Kidney tubule cell (primary cell): ENCODE measurements at regions not wholly inside any gene's neighbourhood (a gene's known extent, or its start where the extent isn't known, plus 50 kb on each side); places are given as distances from the start of the nearest gene placed in this dataset.
"Not testable (repeated sequence)": the region's sequence is repeated elsewhere in the genome, so short reads cannot be mapped to it uniquely, and the experiment has no call there.

Experiments
- DNase-seq: peaks from one replicate; pipeline ENCODE4 v3.0.0-alpha.2; 2018; ENCODE audit warnings: low spot score

DNA sequence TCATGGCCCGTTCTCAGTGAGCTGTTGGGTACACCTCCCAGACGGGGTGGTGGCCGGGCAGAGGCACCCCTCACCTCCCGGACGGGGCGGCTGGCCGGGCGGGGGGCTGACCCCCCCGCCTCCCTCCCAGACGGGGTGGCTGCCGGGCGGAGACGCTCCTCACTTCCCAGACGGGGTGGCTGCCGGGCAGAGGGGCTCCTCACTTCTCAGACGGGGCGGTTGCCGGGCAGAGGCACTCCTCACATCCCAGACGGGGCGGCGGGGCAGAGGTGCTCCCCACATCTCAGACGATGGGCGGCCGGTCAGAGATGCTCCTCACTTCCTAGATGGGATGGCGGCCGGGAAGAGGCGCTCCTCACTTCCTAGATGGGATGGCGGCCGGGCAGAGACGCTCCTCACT is 129.7 kb upstream of the DAAM1 start:
- DNase-seq: not testable (repeated sequence)

DNA sequence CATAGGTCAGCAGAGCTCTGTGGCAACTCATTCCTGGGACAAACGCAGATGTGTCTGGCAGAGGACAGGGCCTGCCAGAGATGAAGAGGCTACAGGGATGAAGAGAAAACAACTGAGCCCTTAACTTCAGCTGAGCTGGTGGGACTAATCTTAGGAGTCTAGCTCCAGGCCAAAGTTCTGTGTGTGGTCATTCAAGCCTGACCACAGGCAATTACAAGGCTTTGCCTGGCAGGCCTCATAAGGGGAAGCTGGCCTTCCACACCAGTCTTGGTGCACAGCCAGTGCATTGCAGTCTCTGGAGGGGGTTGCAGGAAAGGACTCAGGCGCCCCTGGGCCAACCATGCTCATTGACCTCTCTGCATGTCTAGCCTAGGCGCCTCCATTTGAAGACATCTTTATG is 127.6 kb upstream of the DAAM1 start:
- peak; percentile 37 for DNase-seq

DNA sequence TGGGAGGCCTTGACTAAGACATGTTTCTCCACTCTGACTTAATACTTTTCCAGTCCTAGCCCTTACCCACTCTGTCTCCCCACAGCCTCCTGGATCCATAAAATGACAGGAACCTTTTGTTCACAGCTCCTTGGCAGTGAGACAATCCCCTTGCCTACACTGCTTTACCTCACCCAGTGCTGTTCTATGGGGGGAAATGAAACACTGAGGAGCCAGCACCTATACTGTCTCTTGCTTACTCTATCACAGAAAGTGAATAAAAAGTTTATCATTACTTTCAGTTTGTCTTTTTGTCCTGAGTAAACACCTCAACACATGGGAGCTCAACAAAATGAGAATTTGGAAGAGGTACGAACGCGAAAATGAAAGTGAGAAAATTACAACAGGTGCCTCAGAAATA is 127.2 kb upstream of the DAAM1 start:
- no peak for DNase-seq

DNA sequence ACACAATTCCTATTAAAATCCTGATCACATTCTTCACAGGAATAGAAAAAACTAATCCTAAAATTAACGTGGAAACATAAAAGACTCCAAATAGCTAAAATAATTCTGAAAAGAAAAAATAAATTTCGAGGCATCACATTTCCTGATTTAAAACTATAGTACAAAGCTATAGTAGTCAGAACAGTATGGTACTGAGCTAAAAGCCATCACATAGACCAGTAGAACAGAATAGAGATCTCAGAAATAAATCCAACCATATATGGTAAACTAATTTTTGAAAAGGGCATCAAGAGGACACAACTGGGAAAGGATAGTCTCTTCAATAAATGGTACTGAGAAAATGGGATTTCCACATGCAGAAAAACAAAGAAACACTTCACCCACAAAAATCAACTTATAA is 125.2 kb upstream of the DAAM1 start:
- DNase-seq: no peak

DNA sequence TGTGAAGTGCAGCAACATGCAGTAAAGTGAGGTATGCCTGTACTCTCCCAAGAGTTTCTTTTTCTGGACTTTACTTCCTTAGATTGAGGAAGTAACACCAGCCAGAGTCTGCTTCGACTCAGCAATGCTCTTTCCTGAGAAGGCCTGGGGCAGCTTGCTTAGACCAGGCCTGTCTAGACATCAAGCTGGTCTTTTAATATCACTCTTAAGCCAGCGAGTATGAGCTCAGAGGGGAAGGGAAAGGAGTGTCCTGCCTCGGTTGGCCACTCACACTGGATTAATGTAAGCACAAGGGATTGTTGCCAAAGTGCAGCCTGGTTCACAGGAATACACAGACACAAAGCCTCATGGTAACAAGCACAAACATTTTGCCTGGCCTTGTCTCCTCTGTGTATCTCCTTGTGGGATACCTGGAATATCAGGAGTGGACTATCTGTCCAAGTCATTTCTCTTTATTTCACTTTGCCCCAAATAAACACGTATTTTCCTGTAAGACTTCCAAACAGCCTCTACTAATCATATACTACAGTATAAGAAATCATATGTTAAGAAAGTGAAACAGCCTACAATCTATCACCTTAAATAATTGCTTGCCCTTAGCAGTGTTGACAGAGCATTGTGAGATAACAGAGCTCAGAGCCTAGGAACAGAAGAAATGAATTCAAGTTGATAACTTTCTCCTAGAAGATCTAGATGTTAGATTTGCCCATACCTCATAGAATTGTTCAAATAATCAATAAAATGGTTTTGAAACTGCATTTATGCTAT is 121.2 kb upstream of the DAAM1 start:
- DNase-seq: peak; percentile 49

DNA sequence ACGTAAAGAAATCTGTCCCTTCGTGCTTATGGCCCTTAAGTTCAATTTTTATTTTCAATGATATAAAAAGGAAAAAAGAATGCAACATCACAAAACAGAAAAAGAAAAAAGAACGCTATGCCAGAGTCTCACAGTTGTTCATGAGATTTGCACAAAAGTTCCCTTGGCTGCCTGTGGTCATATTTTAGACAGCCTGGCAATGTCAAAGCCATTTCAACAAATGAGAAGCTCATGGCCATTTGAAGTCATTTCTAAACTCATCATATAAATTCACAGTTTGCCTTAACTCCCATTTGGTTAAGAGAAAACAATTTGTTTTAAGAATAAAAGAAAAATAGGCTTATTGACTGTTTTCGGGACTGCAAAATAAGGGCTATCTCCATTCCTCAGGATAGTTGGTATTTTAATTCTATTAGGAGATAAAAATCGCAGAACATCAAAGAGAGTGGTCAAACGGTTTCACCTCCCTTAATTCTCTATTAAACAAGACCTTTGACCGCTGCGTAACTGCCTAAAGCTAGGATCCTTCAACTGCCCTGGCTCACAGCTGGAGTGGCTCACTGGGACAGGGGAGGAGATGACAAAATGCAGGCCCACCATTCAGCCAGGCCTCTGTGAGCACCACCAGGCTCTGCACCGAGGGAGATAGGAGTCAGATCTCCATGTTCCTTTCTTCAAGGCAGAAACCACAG is 119.2 kb upstream of the DAAM1 start:
- DNase-seq: no peak

DNA sequence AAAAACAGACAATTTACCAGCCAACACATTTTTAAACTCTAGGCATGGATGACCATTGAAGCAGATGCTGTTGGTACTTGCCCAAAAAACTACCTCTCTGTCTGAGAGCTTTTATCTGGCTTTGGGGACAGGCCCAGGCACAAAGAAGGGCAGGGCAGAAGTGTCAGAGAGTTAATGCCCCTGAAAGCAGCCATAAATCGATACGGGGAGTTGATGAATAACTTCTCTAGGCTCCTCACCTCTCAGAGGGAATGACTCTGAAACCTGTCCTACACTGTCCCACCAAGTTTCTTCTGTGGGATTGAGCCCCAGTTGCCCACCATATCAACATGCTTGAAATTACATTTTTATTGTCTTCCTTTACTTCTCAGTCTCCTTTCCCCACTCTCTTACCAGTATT is 113.0 kb upstream of the DAAM1 start:
- no peak for DNase-seq

DNA sequence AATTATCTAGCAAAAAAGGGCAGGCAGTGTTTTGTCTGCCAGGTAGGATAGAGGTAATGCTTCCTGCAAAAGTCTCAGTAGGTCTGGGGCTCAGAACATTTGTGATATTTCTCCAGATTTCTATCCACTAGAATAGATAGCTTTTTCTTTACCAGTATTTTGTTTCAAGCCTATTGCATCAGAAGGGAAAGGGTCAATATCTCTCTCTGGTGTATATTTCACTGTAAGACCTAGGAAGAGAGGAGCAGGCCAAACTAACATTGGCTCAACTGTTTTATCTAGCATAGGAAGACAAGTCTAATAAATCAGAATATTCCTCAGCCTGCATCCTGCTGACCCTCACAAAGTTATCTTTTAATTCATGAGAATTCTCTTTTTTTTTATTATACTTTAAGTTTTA is 106.7 kb upstream of the DAAM1 start:
- DNase-seq: no peak

DNA sequence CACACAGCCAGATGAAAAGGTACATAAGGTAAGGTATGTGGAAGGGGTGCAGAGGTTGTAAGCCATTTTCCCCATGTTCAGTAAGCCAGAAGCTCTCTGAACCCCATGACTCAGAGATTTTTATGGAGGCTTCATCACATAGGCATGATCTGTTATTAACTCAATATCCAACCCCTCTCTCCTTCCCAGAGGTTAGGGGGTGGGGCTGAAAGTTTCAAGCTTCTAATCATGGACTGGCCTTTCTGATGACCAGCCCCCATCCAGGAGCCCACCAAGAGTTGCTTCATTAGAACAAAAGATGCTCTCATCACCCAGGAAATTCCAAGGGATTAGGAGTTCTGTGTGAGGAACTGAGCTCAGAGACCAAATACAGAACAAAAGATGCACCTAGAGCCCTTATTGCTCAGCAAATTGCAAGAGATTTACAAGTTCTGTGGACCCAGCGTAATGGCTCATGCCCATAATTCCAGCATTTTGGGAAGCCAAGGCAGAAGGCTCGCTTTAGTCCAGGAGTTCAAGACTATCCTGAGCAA is 103.2 kb upstream of the DAAM1 start:
- no peak for DNase-seq

DNA sequence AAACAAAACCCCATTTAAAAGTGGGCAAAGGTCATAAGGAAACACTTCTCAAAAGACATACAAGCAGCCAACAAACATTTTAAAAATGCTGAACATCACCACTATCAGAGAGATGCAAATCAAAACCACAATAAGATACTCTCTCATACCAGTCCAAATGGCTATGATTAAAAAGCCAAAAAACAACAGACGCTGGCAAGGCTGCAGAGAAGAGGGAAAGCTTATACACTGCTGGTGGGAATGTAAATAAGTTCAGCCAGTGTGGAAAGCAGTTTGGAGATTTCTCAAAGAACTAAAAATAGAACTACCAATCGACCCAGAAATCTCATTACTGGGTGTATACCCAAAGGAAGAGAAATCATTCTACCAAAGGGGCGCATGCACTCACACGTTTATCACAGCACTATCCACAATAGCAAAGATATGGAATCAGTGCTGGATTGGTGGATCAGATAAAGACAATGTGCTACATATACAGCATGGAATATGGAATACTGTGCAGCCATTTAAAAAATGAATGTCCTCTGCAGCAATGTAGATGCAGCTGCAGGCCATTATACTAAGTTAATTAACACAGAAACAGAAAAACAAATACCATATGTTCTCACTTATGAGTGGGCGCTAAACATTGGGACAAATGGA is 102.1 kb upstream of the DAAM1 start:
- no peak for DNase-seq

DNA sequence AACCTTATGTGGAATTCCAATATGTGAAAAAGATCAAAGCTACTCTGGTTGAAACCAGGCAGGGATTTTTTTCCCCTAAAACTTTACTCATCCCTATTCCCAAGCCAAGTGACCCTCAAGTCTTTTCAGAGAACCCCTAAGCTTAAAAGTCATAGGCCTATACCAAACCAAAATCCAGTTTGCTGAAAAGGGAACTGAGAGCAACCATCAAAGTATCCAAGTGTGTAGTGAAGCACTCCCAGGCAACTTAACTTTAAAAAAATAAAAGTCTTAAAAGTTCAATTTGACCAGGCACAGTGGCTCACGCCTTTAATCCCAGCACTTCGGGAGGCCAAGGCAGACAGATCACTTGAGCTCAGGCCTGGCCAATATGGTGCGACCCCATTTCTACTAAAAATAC is 101.2 kb upstream of the DAAM1 start:
- DNase-seq: no peak

DNA sequence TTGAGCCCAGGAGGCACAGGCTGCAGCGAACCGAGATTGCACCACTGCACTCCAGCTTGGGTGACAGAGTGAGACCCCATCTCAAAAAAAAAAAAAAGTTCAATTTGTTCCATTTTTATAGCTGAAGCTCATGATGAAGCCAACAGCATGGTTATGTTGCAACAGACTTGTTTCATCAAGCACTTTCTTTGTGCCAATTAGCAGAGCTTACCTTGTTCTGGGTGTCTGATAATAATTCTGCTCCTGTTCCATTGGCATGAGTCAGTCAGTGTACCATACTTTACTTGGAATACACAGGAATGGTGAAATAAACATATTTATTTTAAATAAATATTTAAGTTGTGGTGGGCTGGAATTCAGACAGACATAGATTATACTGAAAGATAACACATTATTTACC is 100.8 kb upstream of the DAAM1 start:
- no peak for DNase-seq

DNA sequence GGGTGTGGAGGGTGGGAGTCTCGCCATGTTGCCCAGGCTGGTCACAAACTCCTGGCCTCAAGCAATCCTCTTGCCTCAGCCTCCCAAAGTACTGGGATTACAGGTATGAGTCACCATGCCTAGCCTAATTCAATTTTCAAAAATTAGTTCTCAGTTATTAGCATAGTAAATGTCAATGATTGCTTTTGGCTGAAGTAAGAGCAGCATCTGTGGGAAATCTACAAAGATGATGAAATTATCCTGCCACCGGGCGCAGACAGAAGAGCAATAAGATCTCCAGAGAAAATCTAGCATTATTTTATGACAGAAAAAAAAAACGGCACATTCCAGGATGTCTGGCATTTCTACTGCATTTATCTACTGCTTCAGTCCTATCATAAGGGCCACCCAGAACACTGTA is 97.9 kb upstream of the DAAM1 start:
- no peak for DNase-seq

DNA sequence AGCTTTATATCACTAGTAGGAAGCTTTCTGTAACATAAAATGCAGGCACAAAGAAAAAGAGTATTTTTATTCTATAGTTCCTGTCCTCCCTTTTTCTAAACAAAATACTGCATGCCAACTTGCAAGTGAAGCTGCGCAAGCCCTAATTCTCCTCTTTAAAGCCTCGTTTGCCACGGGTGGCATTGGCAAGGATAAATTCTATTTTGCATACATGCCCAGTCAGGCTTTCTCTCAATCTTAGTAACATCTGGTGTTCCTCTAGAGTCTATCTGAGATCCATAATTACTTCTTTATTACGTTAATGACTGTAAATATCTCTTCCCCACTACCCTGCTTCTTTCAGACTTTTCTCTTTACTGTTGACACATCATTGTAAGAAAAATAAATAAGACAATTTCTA is 97.1 kb upstream of the DAAM1 start:
- DNase-seq: no peak

DNA sequence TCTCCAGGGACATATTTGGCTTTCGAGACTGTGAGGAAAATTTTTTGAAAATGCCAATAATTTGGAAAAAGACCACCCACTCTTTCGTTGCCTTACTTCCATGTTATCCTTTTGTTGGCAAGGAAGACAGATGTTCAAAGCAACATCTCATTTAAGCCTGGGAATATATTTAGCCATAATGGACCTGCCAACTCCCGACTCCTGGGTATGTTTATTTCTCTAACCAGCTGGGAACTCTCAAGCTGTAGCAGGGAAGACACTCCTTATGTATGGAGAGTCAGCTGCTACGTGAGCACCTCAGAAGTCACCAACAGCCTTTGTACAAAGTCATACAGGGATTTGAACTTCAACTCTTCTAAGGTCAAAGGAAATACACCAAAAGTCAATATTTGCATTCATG is 96.5 kb upstream of the DAAM1 start:
- no peak for DNase-seq

DNA sequence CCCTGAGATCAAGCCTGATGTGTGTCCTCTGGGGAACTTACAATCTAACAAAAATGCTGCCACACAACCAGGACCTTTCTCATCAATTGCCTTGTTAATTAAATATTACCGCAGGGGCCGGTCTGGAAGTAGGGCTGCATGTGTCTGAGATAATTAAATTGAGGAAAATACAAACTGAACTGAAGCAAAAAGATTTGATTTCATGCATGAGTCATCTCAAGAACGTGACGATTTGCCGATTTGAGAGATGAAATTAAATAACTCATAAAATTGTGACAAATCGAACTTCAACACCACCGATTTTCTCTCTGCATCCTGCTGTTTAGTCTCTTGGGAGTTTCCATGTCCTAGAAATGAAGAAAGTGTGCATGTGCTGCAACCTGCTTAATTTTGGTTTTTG is 94.6 kb upstream of the DAAM1 start:
- DNase-seq: no peak

DNA sequence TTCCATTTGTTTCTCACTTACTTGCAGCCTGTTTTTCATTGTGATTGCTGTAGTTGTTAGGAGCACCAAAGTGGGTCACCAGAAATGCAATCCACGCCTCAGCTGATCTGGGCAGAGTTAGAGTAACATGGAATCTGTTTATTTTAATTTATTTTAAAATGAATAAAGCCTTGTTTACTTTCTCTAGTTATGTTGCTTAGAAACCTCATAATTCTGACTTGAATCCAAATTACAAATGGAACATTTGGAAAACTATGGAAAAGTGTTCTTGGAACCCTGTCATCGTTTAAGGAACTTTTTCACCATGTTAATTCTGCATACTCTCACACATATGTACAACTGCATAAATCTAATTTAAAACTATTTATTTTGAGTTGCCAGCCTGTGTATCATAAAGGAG is 92.2 kb upstream of the DAAM1 start:
- DNase-seq: no peak

DNA sequence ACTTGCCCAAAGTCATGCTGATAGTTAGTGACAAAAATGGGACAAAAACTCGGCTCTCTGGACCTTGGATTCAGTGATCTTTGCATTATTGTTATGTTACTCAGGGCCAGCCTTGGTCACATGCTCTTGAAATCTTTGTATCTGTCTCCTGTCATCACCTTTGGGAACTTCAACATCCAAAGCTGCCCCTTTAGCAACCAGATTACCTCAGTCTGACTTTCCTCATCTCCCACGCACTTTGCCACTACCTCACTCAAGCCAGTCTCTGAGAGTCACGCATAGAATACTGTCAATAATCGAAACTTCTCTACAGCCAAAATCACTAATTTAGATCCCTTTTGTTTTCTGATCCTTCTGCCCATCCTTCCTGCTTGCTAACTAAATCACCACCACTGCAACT is 90.8 kb upstream of the DAAM1 start:
- DNase-seq: no peak

DNA sequence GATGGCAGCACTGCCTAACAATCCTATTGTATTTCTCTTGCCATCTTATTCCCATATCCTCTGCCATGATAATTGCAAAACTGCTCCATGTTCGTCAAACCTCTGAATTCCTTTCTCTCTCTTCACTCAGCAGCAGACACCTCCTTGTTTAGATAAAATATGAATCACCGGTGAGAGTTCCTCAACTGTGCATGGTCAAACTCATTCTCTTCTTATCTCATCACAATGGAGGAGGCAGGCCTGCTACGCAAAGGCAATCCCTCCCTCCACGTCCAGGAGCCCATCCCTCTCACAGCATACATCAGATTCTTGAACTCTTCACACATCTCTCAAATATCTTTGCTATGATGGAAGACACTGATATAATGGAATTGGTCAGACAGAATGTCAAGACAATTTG is 90.1 kb upstream of the DAAM1 start:
- peak; percentile 66 for DNase-seq

DNA sequence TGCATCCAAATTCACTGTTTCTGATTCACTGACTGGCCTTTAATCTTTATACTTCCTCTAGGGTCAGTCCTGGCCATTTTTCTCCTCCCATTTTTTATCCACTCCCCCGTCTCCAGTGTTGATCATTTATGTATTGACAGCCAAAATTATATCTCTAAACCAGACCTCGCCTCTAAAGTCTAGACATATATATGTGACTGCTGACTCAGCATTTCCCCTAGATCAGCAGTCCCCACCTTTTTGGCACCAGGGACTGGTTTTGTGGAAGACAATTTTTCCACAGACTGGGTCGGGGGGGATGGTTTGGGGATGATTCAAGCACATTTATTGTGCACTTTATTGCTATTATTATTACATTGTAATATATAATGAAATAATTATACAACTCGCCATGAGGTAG is 88.3 kb upstream of the DAAM1 start:
- DNase-seq: no peak

DNA sequence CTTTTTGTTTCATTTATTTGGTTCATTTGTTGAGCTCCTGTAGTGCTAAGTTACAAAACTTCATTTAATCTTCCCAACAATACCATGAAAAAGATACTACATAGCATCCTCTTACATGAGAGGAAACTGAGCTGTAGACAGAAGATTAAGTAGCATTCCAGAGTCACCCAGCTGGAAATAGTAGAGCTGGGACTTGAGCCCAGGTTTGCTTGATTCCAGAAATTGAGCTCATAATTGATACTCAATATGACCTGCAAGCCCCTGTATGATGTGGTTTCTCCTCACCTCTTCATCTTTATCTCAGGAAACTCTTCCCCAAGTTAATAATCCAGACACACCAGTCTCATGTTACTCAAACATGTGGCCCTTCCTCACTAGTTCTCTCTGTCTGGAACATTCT is 87.0 kb upstream of the DAAM1 start:
- peak; percentile 23 for DNase-seq

DNA sequence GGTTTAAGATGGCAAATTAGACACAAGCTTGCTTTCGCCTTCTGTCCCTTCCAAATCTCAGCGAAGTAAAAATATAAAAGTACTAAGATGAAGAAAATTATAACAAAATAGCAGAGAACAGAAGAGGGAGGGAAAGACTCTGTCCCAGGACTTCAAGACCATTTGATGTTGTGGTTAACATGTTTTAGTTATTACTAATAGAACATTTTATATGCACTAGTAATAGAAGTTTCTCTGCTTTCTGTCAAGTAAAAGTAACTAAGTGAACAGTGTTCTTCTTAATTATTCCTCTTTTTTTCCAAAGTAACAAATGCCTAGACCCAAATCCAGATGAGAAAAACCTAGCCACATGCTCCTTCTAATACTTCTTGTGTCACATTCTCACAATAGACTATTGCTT is 85.1 kb upstream of the DAAM1 start:
- DNase-seq: no peak

DNA sequence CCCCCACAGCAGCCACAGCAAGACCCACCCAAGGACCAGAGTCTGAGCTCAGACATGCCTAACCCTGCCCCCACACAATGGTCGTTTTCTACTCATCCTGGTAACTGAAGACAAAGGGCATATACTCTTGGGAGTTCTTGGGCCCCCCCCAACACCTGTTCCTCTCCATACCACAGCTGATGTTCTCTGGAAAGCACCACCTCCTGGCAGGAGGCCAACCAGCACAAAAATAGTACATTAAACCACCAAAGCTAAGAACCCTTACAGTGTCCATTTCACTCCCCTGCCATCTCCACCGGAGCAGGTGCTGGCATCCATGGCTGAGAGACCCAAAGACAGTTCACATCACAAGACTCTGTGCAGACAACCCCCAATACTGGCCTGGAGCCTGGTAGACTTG is 80.6 kb upstream of the DAAM1 start:
- DNase-seq: no peak
